Mesenchymal stem cell (in vitro differentiated cells and primary cell): ENCODE measurements at regions not wholly inside any gene's neighbourhood (a gene's known extent, or its start where the extent isn't known, plus 50 kb on each side); places are given as distances from the start of the nearest gene placed in this dataset.

Source experiments
- DNase-seq: peaks from one replicate; pipeline ENCODE4 v3.0.0-alpha.2; 2013
- H2AFZ ChIP-seq: one replicate; pipeline ENCODE4 v1.6.1; 2013; ENCODE audit warnings: low read depth, mild to moderate bottlenecking, control low read depth, inconsistent platforms, low read length, moderate library complexity
- H2AK5ac ChIP-seq: 2 replicates; pipeline ENCODE4 v1.6.1; 2013; ENCODE audit warnings: low read length, moderate library complexity, mild to moderate bottlenecking, inconsistent platforms; ENCODE audit not compliant: severe bottlenecking
- H2BK120ac ChIP-seq: one replicate; pipeline ENCODE4 v1.6.1; 2013; ENCODE audit warnings: low read depth, mild to moderate bottlenecking, inconsistent platforms, low read length, moderate library complexity
- H2BK12ac ChIP-seq, 2 experiments: one replicate each; pipeline ENCODE4 v1.6.1; 2013; ENCODE audit warnings: inconsistent platforms in 2 of 2, low read length in 2 of 2, mild to moderate bottlenecking in 2 of 2, moderate library complexity in 2 of 2, control low read depth in 1 of 2
- H2BK15ac ChIP-seq: one replicate; pipeline ENCODE4 v1.6.1; 2013; ENCODE audit warnings: mild to moderate bottlenecking, low read depth, inconsistent platforms; ENCODE audit not compliant: poor library complexity, severe bottlenecking
- H2BK5ac ChIP-seq: 2 replicates; pipeline ENCODE4 v1.6.1; 2013; ENCODE audit warnings: low read depth, mild to moderate bottlenecking, low read length, control low read depth, inconsistent platforms; ENCODE audit not compliant: poor library complexity, severe bottlenecking
- H3K14ac ChIP-seq, 2 experiments: one replicate each; pipeline ENCODE4 v1.6.1; 2013; ENCODE audit warnings: inconsistent platforms in 2 of 2, low read length in 2 of 2, control low read depth in 1 of 2, mild to moderate bottlenecking in 1 of 2, moderate library complexity in 1 of 2
- H3K18ac ChIP-seq, 2 experiments: one replicate each; pipeline ENCODE4 v1.6.1; 2013; ENCODE audit warnings: inconsistent platforms in 2 of 2, low read length in 2 of 2, control low read depth in 1 of 2, low read depth in 1 of 2, mild to moderate bottlenecking in 1 of 2
- H3K23ac ChIP-seq, 2 experiments: one replicate each; pipeline ENCODE4 v1.6.1; 2013; ENCODE audit warnings: inconsistent platforms in 2 of 2, low read length in 2 of 2, mild to moderate bottlenecking in 2 of 2, moderate library complexity in 2 of 2, control low read depth in 1 of 2
- H3K27ac ChIP-seq: 2 replicates; pipeline ENCODE4 v1.5.1; 2013; ENCODE audit warnings: mild to moderate bottlenecking, moderate library complexity, low read length, control low read depth, inconsistent platforms; ENCODE audit not compliant: poor library complexity, severe bottlenecking
- H3K27me3 ChIP-seq, 2 experiments: 2 replicates each; pipeline versions ENCODE4 v1.6.1 to v1.7.0; 2013; ENCODE audit warnings: low read length in 2 of 2, mild to moderate bottlenecking in 2 of 2, moderate library complexity in 2 of 2, control low read depth in 1 of 2, inconsistent platforms in 1 of 2; ENCODE audit not compliant: control insufficient read depth in 1 of 2, insufficient read depth in 1 of 2
- H3K36me3 ChIP-seq, 2 experiments: 2 replicates each; pipeline versions ENCODE4 v1.6.1 to v1.7.0; 2013; ENCODE audit warnings: low read length in 2 of 2, control low read depth in 1 of 2, inconsistent platforms in 1 of 2, low read depth in 1 of 2, mild to moderate bottlenecking in 1 of 2; ENCODE audit not compliant: insufficient read depth in 2 of 2, control insufficient read depth in 1 of 2
- H3K4ac ChIP-seq, 2 experiments: one replicate each; pipeline ENCODE4 v1.6.1; 2013; ENCODE audit warnings: inconsistent platforms in 2 of 2, low read length in 2 of 2, mild to moderate bottlenecking in 2 of 2, moderate library complexity in 2 of 2, control low read depth in 1 of 2, low read depth in 1 of 2
- H3K4me1 ChIP-seq: 2 replicates; pipeline ENCODE4 v1.6.1; 2013; ENCODE audit warnings: low read depth, low read length, control low read depth; ENCODE audit not compliant: control insufficient read depth, insufficient read depth
- H3K4me2 ChIP-seq: 2 replicates; pipeline ENCODE4 v1.6.1; 2013; ENCODE audit warnings: low read length, mild to moderate bottlenecking, inconsistent platforms; ENCODE audit not compliant: poor library complexity, severe bottlenecking
- H3K4me3 ChIP-seq, 2 experiments: 2 replicates each; pipeline versions ENCODE4 v1.5.1 to v1.7.0; 2013; ENCODE audit warnings: low read length in 2 of 2, mild to moderate bottlenecking in 2 of 2, control low read depth in 1 of 2, low read depth in 1 of 2; ENCODE audit not compliant: insufficient read depth in 1 of 2
- H3K79me1 ChIP-seq: replicated peaks from 2 replicates; pipeline ENCODE4 v1.6.1; 2013; ENCODE audit warnings: mild to moderate bottlenecking, control low read depth, low read length, inconsistent platforms; ENCODE audit not compliant: poor library complexity, severe bottlenecking
- H3K9ac ChIP-seq: 2 replicates; pipeline ENCODE4 v1.7.0; 2013; ENCODE audit warnings: mild to moderate bottlenecking, low read length, moderate library complexity
- H3K9me3 ChIP-seq: 2 replicates; pipeline ENCODE4 v1.7.0; 2013; ENCODE audit warnings: mild to moderate bottlenecking, low read length; ENCODE audit not compliant: control insufficient read depth
- H4K8ac ChIP-seq: one replicate; pipeline ENCODE4 v1.6.1; 2013; ENCODE audit warnings: inconsistent platforms, mild to moderate bottlenecking, low read length, moderate library complexity
- H4K91ac ChIP-seq: one replicate; pipeline ENCODE4 v1.6.1; 2013; ENCODE audit warnings: mild to moderate bottlenecking, low read length, inconsistent platforms
- WGBS: methylation state at CpG from one replicate; pipeline ENCODE4 v1.1.7; 2013; ENCODE audit warnings: mixed read lengths; 5-methylcytosine and 5-hydroxymethylcytosine counted together

DNA sequence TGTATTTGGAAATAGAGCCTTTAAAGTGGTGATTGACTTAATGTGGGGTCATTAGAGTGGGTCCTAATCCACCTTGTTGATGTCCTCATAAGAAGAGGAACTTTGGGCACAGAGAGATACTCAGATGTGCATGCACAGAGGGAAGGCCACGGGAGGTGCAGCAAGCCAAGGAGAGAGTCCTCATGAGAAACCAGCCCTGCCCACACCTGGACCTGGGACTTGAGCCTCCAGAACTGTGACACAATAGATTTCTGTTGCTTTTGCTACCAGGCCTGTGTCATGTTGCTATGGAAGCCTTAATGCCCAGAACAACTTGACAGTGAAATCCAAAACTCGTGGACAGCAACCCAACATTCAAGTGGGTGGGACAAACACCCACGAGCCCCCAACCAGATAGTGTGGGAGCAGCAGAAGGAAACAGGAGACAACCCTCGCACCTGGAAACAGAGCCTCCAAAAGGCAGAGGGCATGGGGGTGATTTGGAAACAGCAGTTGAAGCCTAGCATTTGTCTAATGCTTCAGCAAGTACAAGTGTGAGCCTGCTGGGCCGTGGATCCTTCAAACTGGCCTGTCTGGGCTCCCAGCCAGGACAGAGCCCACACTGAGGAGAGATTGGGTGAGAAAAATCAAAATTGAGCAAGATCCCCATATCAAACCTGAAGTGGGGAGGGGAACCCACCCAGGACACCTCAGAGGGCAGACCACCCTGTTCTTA lies 201.0 kb upstream of the CST7 start:
- H3K79me1 ChIP-seq = no peaks in the 10 kb centered on the region
- peaks cover 0 to 32% of the 10 kb centered on the region in 2 experiments for H3K27me3 ChIP-seq
- H3K23ac ChIP-seq = no peak overlapping the region
- no peak for DNase-seq
- no peak overlapping the region for H3K9ac ChIP-seq
- H2BK120ac ChIP-seq = no peak overlapping the region
- no peak overlapping the region for H3K18ac ChIP-seq
- H2BK5ac ChIP-seq = no peak overlapping the region
- no peak overlapping the region for H2AK5ac ChIP-seq
- H3K9me3 ChIP-seq = no peaks in the 10 kb centered on the region
- no peak overlapping the region for H2BK15ac ChIP-seq
- no peak overlapping the region for H4K8ac ChIP-seq
- H3K14ac ChIP-seq = no peak overlapping the region
- no peak overlapping the region for H3K4ac ChIP-seq
- no peak overlapping the region for H2BK12ac ChIP-seq
- H2AFZ ChIP-seq = no peak overlapping the region
- peaks cover 23% of the 10 kb centered on the region for H3K4me1 ChIP-seq
- no peaks in the 10 kb centered on the region for H3K36me3 ChIP-seq
- H3K4me3 ChIP-seq = no peak overlapping the region
- H3K4me2 ChIP-seq = no peak overlapping the region
- no peak overlapping the region for H4K91ac ChIP-seq
- WGBS = 82% methylated on average over 5 of the region's 5 CpGs
- H3K27ac ChIP-seq = no peak overlapping the region

DNA sequence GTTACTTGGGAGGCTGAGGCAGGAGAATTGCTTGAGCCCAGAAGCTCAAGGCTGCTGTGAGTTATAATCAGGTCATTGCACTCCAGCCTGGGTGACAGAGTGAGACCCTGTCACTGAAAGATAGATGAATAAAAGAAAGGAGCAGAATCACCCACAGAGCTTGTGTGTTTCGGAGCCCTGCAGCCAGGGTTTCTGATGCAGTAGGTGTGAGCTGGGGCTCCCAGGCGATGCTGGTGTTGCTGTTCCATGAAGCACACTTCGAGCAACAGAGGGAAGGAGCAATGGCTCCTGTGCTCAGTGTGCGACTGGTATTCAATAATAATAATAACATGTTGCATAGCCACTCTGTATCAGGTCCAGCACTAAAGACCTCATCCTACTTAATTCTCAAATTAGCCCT lies 197.5 kb upstream of the CST7 start:
- H3K4me3 ChIP-seq = no peak overlapping the region
- H3K4me2 ChIP-seq = no peak overlapping the region
- H3K18ac ChIP-seq = no peak overlapping the region
- no peak overlapping the region for H2BK120ac ChIP-seq
- no peak for DNase-seq
- H4K8ac ChIP-seq = no peak overlapping the region
- H2BK5ac ChIP-seq = no peak overlapping the region
- H3K27me3 ChIP-seq = peaks cover 0 to 27% of the 10 kb centered on the region in 2 experiments
- no peak overlapping the region for H3K27ac ChIP-seq
- H2BK12ac ChIP-seq = no peak overlapping the region
- no peak overlapping the region for H3K4ac ChIP-seq
- no peaks in the 10 kb centered on the region for H3K79me1 ChIP-seq
- H4K91ac ChIP-seq = no peak overlapping the region
- no peak overlapping the region for H3K14ac ChIP-seq
- H3K36me3 ChIP-seq = no peaks in the 10 kb centered on the region
- peaks cover 7% of the 10 kb centered on the region for H3K4me1 ChIP-seq
- H2BK15ac ChIP-seq = no peak overlapping the region
- no peak overlapping the region for H2AFZ ChIP-seq
- 82% methylated on average over 4 of the region's 4 CpGs for WGBS
- no peaks in the 10 kb centered on the region for H3K9me3 ChIP-seq
- no peak overlapping the region for H2AK5ac ChIP-seq
- H3K9ac ChIP-seq = no peak overlapping the region
- H3K23ac ChIP-seq = no peak overlapping the region

GRCh38 chr20:24752612-24753011 lies 196.5 kb upstream of the CST7 start:
- 91% methylated on average over 6 of the region's 6 CpGs for WGBS

DNA sequence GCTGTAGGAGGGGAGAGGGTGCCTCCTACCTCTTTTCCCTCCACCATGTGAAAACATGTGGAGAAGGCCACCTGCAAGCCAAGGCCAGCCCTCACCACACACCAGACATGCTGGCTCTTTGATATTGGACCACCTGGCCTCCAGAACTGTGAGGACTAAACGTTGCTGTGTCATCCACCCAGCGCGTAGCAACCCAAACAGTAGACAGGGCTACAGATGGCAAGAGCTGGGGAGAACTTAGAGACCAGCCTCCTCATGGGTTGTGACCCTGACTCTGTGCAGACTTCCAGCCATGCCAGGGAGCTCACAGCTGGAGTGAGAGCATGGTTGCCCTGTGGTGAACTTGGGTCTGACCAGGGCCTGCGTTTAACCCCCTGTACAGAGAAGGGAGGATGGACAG lies 195.9 kb upstream of the CST7 start:
- Histone ChIP-seq H2BK5ac (no peak overlapping the region), H3K27me3 (peaks cover 0 to 21% of the 10 kb centered on the region in 2 experiments), H3K9me3 (no peaks in the 10 kb centered on the region), H3K4ac (no peak overlapping the region), H3K4me1 (peaks cover 10% of the 10 kb centered on the region), H4K8ac (no peak overlapping the region), H3K18ac (no peak overlapping the region), H3K4me3 (no peak overlapping the region), H3K23ac (no peak overlapping the region), H2AK5ac (no peak overlapping the region), H3K27ac (no peak overlapping the region), H3K79me1 (no peaks in the 10 kb centered on the region), H2BK12ac (no peak overlapping the region), H3K9ac (no peak overlapping the region), H2BK120ac (no peak overlapping the region), H3K14ac (no peak overlapping the region), H2AFZ (no peak overlapping the region), H2BK15ac (no peak overlapping the region), H3K4me2 (no peak overlapping the region), H4K91ac (no peak overlapping the region), H3K36me3 (no peaks in the 10 kb centered on the region)
- WGBS = 86% methylated on average over 4 of the region's 4 CpGs
- no peak for DNase-seq

More at GRCh38 chr20:24752612-24753011, 196.5 kb upstream of the CST7 start:
- Histone ChIP-seq H2AK5ac (no peak overlapping the region), H3K4me1 (peaks cover 9% of the 10 kb centered on the region), H3K9ac (no peak overlapping the region), H3K4ac (no peak overlapping the region), H2BK15ac (no peak overlapping the region), H3K27me3 (peaks cover 0 to 23% of the 10 kb centered on the region in 2 experiments), H3K23ac (no peak overlapping the region), H4K91ac (no peak overlapping the region), H3K9me3 (no peaks in the 10 kb centered on the region), H2BK12ac (peak overlapping the region in 1 of 2 experiments; percentile 34), H3K18ac (no peak overlapping the region), H3K79me1 (no peaks in the 10 kb centered on the region), H3K4me3 (no peak overlapping the region), H3K27ac (no peak overlapping the region), H2AFZ (peak overlapping the region; percentile 48), H4K8ac (no peak overlapping the region), H3K36me3 (no peaks in the 10 kb centered on the region), H2BK5ac (no peak overlapping the region), H2BK120ac (no peak overlapping the region), H3K4me2 (no peak overlapping the region), H3K14ac (peak overlapping the region in 1 of 2 experiments; percentile 53)
- DNase-seq = no peak
